ENCODE measurements at regions not wholly inside any gene's neighbourhood (a gene's known extent, or its start where the extent isn't known, plus 50 kb on each side); places are given as distances from the start of the nearest gene placed in this dataset.

- TF ChIP-seq ZNF462 (CRISPR knock-in tag; IDR thresholded peaks at IDR 0.05) = no peak
- no peak for TF ChIP-seq STAT1 (IDR thresholded peaks at IDR 0.05; ENCODE audit: unreplicated experiment)
- no peak for TF ChIP-seq EZH2phosphoT487 (IDR thresholded peaks at IDR 0.05; ENCODE audit: unreplicated experiment)
- TF ChIP-seq JUNB (IDR thresholded peaks at IDR 0.05; ENCODE audit: unreplicated experiment) = no peak
- TF ChIP-seq CREB1 (CRISPR knock-in tag; IDR thresholded peaks at IDR 0.05; ENCODE audit: low read depth) = no peak
- no peak for TF ChIP-seq ZNF331 (CRISPR knock-in tag; IDR thresholded peaks at IDR 0.05; ENCODE audit: low read depth)
- no peak for TF ChIP-seq REST (IDR thresholded peaks at IDR 0.05; ENCODE audit: unreplicated experiment)
- no peak for TF ChIP-seq EZH2 (IDR thresholded peaks at IDR 0.05; ENCODE audit: low read depth, unreplicated experiment)
Observed at GRCh38 chr5:87195104-87195591, 72.5 kb upstream of the RASA1 start (continued).

Measured in GM23338 (cell line).